ENCODE measurements at regions not wholly inside any gene's neighbourhood (a gene's known extent, or its start where the extent isn't known, plus 50 kb on each side); places are given as distances from the start of the nearest gene placed in this dataset.

DNA sequence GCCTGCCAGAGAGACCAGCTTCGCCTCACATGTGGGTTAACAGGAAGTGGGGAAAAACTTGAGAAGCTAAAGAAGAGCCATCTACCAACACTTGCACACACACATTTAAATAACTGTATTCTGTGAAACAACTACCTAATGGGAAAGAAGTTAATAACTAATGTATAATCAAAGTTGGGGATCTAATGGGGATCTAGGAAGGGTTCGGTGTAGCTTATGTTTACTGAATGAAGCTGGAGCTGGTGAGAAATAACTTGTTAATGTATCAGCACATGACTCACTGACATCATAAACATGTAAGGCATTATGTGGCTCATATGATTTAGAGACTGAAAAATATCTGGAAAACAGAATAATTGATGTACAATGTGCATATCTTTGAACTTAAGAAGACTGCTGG, 421.3 kb upstream of the NXPH2 start:
- TF ChIP-seq, protein P1, sequence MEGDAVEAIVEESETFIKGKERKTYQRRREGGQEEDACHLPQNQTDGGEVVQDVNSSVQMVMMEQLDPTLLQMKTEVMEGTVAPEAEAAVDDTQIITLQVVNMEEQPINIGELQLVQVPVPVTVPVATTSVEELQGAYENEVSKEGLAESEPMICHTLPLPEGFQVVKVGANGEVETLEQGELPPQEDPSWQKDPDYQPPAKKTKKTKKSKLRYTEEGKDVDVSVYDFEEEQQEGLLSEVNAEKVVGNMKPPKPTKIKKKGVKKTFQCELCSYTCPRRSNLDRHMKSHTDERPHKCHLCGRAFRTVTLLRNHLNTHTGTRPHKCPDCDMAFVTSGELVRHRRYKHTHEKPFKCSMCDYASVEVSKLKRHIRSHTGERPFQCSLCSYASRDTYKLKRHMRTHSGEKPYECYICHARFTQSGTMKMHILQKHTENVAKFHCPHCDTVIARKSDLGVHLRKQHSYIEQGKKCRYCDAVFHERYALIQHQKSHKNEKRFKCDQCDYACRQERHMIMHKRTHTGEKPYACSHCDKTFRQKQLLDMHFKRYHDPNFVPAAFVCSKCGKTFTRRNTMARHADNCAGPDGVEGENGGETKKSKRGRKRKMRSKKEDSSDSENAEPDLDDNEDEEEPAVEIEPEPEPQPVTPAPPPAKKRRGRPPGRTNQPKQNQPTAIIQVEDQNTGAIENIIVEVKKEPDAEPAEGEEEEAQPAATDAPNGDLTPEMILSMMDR (IDR thresholded peaks at IDR 0.05), result no peak
- no peak for TF ChIP-seq EZH2 (IDR thresholded peaks at IDR 0.05; ENCODE audit: borderline replicate concordance, insufficient read depth, low read depth, low read length, poor library complexity, severe bottlenecking)

DNA sequence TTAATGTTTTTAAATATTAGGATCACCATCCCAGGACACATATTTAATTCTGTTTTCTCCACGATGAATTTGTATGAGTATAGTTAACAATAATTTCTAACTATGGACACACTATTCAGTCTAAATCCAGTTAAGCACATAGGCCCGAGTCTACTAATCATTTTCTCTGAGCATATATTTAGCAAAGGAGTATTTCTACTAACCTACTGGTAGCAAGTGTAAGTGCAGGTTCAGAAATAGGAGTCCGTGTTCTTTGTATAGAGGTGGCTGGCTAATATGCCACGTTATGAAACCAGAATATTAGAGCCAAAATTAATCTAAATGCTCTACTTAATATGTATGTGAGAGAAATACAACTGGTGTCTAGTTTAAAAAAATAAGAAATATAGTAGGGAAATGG, 416.6 kb upstream of the NXPH2 start:
- H3K9me3 Mint-ChIP-seq (ENCODE audit: insufficient read depth), result peaks cover 3% of the 10 kb centered on the region
- POLR2A ChIA-PET, result no interaction called here
- Histone ChIP-seq H2AFZ (ENCODE audit: insufficient read depth, low read depth, low read length, poor library complexity, severe bottlenecking) (no peak overlapping the region), H3K36me3 (replicated peaks in 1 of 2; ENCODE audit: control extremely low read depth in 1 of 2, control insufficient read depth in 1 of 2, extremely low read depth in 1 of 2, insufficient read depth in 2 of 2, low read length in 1 of 2) (no peaks in the 10 kb centered on the region), H3K4me1 (ENCODE audit: control insufficient read depth in 2 of 2, insufficient read depth in 2 of 2, low read length in 2 of 2) (no peaks in the 10 kb centered on the region), H3K27ac (ENCODE audit: low read length in 2 of 2) (no peak overlapping the region), H3K79me2 (ENCODE audit: control insufficient read depth, insufficient read depth, low read length) (no peaks in the 10 kb centered on the region), H3K4me3 (ENCODE audit: control extremely low read depth in 1 of 5, extremely low read depth in 1 of 5, insufficient read depth in 1 of 5, low read depth in 2 of 5, low read length in 4 of 5) (no peak overlapping the region), H3K9me3 (ENCODE audit: control extremely low read depth in 1 of 3, control insufficient read depth in 2 of 3, insufficient read depth in 1 of 3, low read length in 2 of 3) (no peaks in the 10 kb centered on the region), H4K20me1 (ENCODE audit: control insufficient read depth, insufficient read depth, low read length, poor library complexity, severe bottlenecking) (no peaks in the 10 kb centered on the region), H3K9ac (ENCODE audit: low read length) (no peak overlapping the region), H3K4me2 (replicated peaks; ENCODE audit: low read depth, low read length, poor library complexity, severe bottlenecking) (no peak overlapping the region), H3K27me3 (replicated peaks in 1 of 4; ENCODE audit: control extremely low read depth in 1 of 4, control insufficient read depth in 3 of 4, insufficient read depth in 4 of 4, low read length in 3 of 4) (no peaks in the 10 kb centered on the region)
- no peak overlapping the region for H3K4me3 Mint-ChIP-seq
- CTCF ChIA-PET, result no interaction called here
- H3K27ac Mint-ChIP-seq, result no peak overlapping the region
- DNase-seq, result no peak
- no peaks in the 10 kb centered on the region for H3K4me1 Mint-ChIP-seq
- ATAC-seq (ENCODE audit: low read depth), result no peak
- TF ChIP-seq, protein P1 (IDR thresholded peaks at IDR 0.05), result no peak
- TF ChIP-seq EZH2 (IDR thresholded peaks at IDR 0.05; ENCODE audit: borderline replicate concordance, insufficient read depth, low read depth, low read length, poor library complexity, severe bottlenecking), result no peak
- no peaks in the 10 kb centered on the region for H3K27me3 Mint-ChIP-seq
- intact Hi-C loops (cut with micrococcal nuclease), result no loop called here
- no CpG with 5 or more reads among the region's 4 CpGs for WGBS (ENCODE audit: insufficient coverage)

More for the DNA sequence above, 421.3 kb upstream of the NXPH2 start:
- no peak overlapping the region for H3K4me3 Mint-ChIP-seq
- no peaks in the 10 kb centered on the region for H3K27me3 Mint-ChIP-seq
- ATAC-seq (ENCODE audit: low read depth), result no peak
- Histone ChIP-seq H3K36me3 (replicated peaks in 1 of 2; ENCODE audit: control extremely low read depth in 1 of 2, control insufficient read depth in 1 of 2, extremely low read depth in 1 of 2, insufficient read depth in 2 of 2, low read length in 1 of 2) (no peaks in the 10 kb centered on the region), H3K9me3 (ENCODE audit: control extremely low read depth in 1 of 3, control insufficient read depth in 2 of 3, insufficient read depth in 1 of 3, low read length in 2 of 3) (no peaks in the 10 kb centered on the region), H3K4me2 (replicated peaks; ENCODE audit: low read depth, low read length, poor library complexity, severe bottlenecking) (no peak overlapping the region), H4K20me1 (ENCODE audit: control insufficient read depth, insufficient read depth, low read length, poor library complexity, severe bottlenecking) (no peaks in the 10 kb centered on the region), H3K9ac (ENCODE audit: low read length) (no peak overlapping the region), H3K4me1 (ENCODE audit: control insufficient read depth in 2 of 2, insufficient read depth in 2 of 2, low read length in 2 of 2) (no peaks in the 10 kb centered on the region), H3K4me3 (ENCODE audit: control extremely low read depth in 1 of 5, extremely low read depth in 1 of 5, insufficient read depth in 1 of 5, low read depth in 2 of 5, low read length in 4 of 5) (no peak overlapping the region), H3K27ac (ENCODE audit: low read length in 2 of 2) (no peak overlapping the region), H3K79me2 (ENCODE audit: control insufficient read depth, insufficient read depth, low read length) (no peaks in the 10 kb centered on the region), H2AFZ (ENCODE audit: insufficient read depth, low read depth, low read length, poor library complexity, severe bottlenecking) (no peak overlapping the region), H3K27me3 (replicated peaks in 1 of 4; ENCODE audit: control extremely low read depth in 1 of 4, control insufficient read depth in 3 of 4, insufficient read depth in 4 of 4, low read length in 3 of 4) (no peaks in the 10 kb centered on the region)
- no peaks in the 10 kb centered on the region for H3K4me1 Mint-ChIP-seq
- peaks cover 3% of the 10 kb centered on the region for H3K9me3 Mint-ChIP-seq (ENCODE audit: insufficient read depth)
- ChIA-PET CTCF (no interaction called here), POLR2A (no interaction called here)
- intact Hi-C loops (cut with micrococcal nuclease), result no loop called here
- DNase-seq, result no peak
- WGBS (ENCODE audit: insufficient coverage), result no CpG with 5 or more reads among the region's 2 CpGs
- no peak overlapping the region for H3K27ac Mint-ChIP-seq

All from B cell (primary cell).